Naive thymus-derived CD8-positive, alpha-beta T cell (primary cell): ENCODE measurements at regions not wholly inside any gene's neighbourhood (a gene's known extent, or its start where the extent isn't known, plus 50 kb on each side); places are given as distances from the start of the nearest gene placed in this dataset.

Experiments used
- ATAC-seq, 2 donors: fragments of 150-1000 bp; cut with Tn5 transposase in 1 of 2; sonication (Bioruptor Pico), chemical (Tn5 transposase) in 1 of 2; 1 replicate in 1 of 2; 2 replicates in 1 of 2; pipeline ENCODE4 v1.10.0; 2021; ENCODE audit warnings: mild to moderate bottlenecking in 2 of 2, moderate library complexity in 2 of 2
- POLR2A ChIA-PET: fragments of 350-600 bp; sonication (Branson Sonifier 250); formaldehyde crosslinking; loops from one replicate; lab custom pipeline; 2021; ENCODE audit warnings: antibody characterized with exemption; lab: Charles Lee
- DNase-seq, 10 donors: peaks; one replicate each; pipeline versions ENCODE4 v3.0.0 to v3.0.0-alpha.2; 2020 to 2022
- H3K27ac Mint-ChIP-seq, 10 donors: one replicate each; pipeline ENCODE4 v1.8.0; 2020 to 2022; ENCODE audit warnings: mild to moderate bottlenecking in 10 of 10, mixed read lengths in 10 of 10, moderate library complexity in 4 of 10, inconsistent platforms in 1 of 10
- H3K27me3 Mint-ChIP-seq, 5 donors: one replicate each; pipeline ENCODE4 v1.8.0; 2021 to 2022; ENCODE audit warnings: mixed read lengths in 5 of 5
- H3K36me3 Mint-ChIP-seq, 3 donors: one replicate each; pipeline ENCODE4 v1.8.0; 2020 to 2022; ENCODE audit warnings: mixed read lengths in 3 of 3, mild to moderate bottlenecking in 2 of 3, inconsistent platforms in 1 of 3
- H3K4me1 Mint-ChIP-seq, 4 donors: one replicate each; pipeline ENCODE4 v1.8.0; 2021 to 2022; ENCODE audit warnings: mixed read lengths in 4 of 4
- H3K4me3 Mint-ChIP-seq, 10 donors: one replicate each; pipeline ENCODE4 v1.8.0; 2020 to 2022; ENCODE audit warnings: mild to moderate bottlenecking in 10 of 10, mixed read lengths in 10 of 10, moderate library complexity in 6 of 10, inconsistent platforms in 1 of 10
- H3K9me3 Mint-ChIP-seq, 9 donors: one replicate each; pipeline ENCODE4 v1.8.0; 2020 to 2022; ENCODE audit warnings: mixed read lengths in 9 of 9, mild to moderate bottlenecking in 3 of 9, inconsistent platforms in 1 of 9, moderate library complexity in 1 of 9

GRCh38 chr7:42449431-42449830 lies 212.4 kb upstream of the GLI3 start:
- H3K9me3 Mint-ChIP-seq = peaks cover 0 to 23% (median 5%) of the 10 kb centered on the region in 9 donors
- POLR2A ChIA-PET = no interaction called here
- H3K4me1 Mint-ChIP-seq = no peaks in the 10 kb centered on the region
- H3K27me3 Mint-ChIP-seq = peaks cover 6 to 38% (median 9%) of the 10 kb centered on the region in 5 donors
- ATAC-seq (no peak), DNase-seq (no peak)
- H3K4me3 Mint-ChIP-seq = no peak overlapping the region
- H3K27ac Mint-ChIP-seq = no peak overlapping the region
- H3K36me3 Mint-ChIP-seq = peaks cover 0 to 3% (median 0%) of the 10 kb centered on the region in 3 donors

GRCh38 chr7:42448901-42449300 lies 211.9 kb upstream of the GLI3 start:
- H3K4me3 Mint-ChIP-seq = no peak overlapping the region
- DNase-seq (no peak), ATAC-seq (no peak)
- H3K9me3 Mint-ChIP-seq = peaks cover 1 to 28% (median 7%) of the 10 kb centered on the region in 9 donors
- no peaks in the 10 kb centered on the region for H3K4me1 Mint-ChIP-seq
- no peak overlapping the region for H3K27ac Mint-ChIP-seq
- H3K27me3 Mint-ChIP-seq = peaks cover 2 to 33% (median 9%) of the 10 kb centered on the region in 5 donors
- POLR2A ChIA-PET = no interaction called here
- H3K36me3 Mint-ChIP-seq = peaks cover 0 to 6% (median 0%) of the 10 kb centered on the region in 3 donors

- Mint-ChIP-seq H3K27me3 (peaks cover 0 to 26% (median 7%) of the 10 kb centered on the region in 5 donors), H3K4me1 (no peaks in the 10 kb centered on the region), H3K36me3 (peaks cover 0 to 6% (median 0%) of the 10 kb centered on the region in 3 donors), H3K4me3 (no peak overlapping the region), H3K9me3 (peaks cover 1 to 38% (median 17%) of the 10 kb centered on the region in 9 donors), H3K27ac (no peak overlapping the region)
- POLR2A ChIA-PET = no interaction called here
- ATAC-seq (no peak), DNase-seq (no peak)
Observed at GRCh38 chr7:42445691-42446090, 208.7 kb upstream of the GLI3 start.

GRCh38 chr7:42440951-42441350 lies 203.9 kb upstream of the GLI3 start:
- POLR2A ChIA-PET = no interaction called here
- H3K27ac Mint-ChIP-seq = no peak overlapping the region
- DNase-seq (no peak), ATAC-seq (no peak)
- no peak overlapping the region for H3K4me3 Mint-ChIP-seq
- no peaks in the 10 kb centered on the region for H3K4me1 Mint-ChIP-seq
- peaks cover 11 to 64% (median 32%) of the 10 kb centered on the region in 9 donors for H3K9me3 Mint-ChIP-seq
- peaks cover 0 to 3% (median 0%) of the 10 kb centered on the region in 5 donors for H3K27me3 Mint-ChIP-seq
- H3K36me3 Mint-ChIP-seq = peaks cover 0 to 25% (median 0%) of the 10 kb centered on the region in 3 donors

GRCh38 chr7:42432644-42433043 lies 195.6 kb upstream of the GLI3 start:
- peaks cover 0 to 31% (median 5%) of the 10 kb centered on the region in 9 donors for H3K9me3 Mint-ChIP-seq

GRCh38 chr7:42431873-42432272 lies 194.9 kb upstream of the GLI3 start:
- no peak for DNase-seq
- no peak overlapping the region for H3K4me3 Mint-ChIP-seq
- no peak for ATAC-seq
- H3K27me3 Mint-ChIP-seq = peaks cover 0 to 3% (median 0%) of the 10 kb centered on the region in 5 donors
- POLR2A ChIA-PET = no interaction called here
- peaks cover 0 to 24% (median 5%) of the 10 kb centered on the region in 9 donors for H3K9me3 Mint-ChIP-seq
- H3K27ac Mint-ChIP-seq = no peak overlapping the region
- H3K4me1 Mint-ChIP-seq = no peaks in the 10 kb centered on the region
- H3K36me3 Mint-ChIP-seq = no peaks in the 10 kb centered on the region

More at GRCh38 chr7:42432644-42433043, 195.6 kb upstream of the GLI3 start:
- no peaks in the 10 kb centered on the region for H3K4me1 Mint-ChIP-seq
- POLR2A ChIA-PET = no interaction called here
- DNase-seq = no peak
- no peak for ATAC-seq
- peaks cover 0 to under 1% (median 0%) of the 10 kb centered on the region in 3 donors for H3K36me3 Mint-ChIP-seq
- H3K27me3 Mint-ChIP-seq = peaks cover 0 to 3% (median 0%) of the 10 kb centered on the region in 5 donors
- no peak overlapping the region for H3K4me3 Mint-ChIP-seq
- H3K27ac Mint-ChIP-seq = no peak overlapping the region

GRCh38 chr7:42429339-42429738 lies 192.3 kb upstream of the GLI3 start:
- POLR2A ChIA-PET = no interaction called here
- no peak overlapping the region for H3K4me3 Mint-ChIP-seq
- DNase-seq (no peak), ATAC-seq (no peak)
- no peaks in the 10 kb centered on the region for H3K36me3 Mint-ChIP-seq
- H3K27ac Mint-ChIP-seq = no peak overlapping the region
- peaks cover 0 to 3% (median 0%) of the 10 kb centered on the region in 5 donors for H3K27me3 Mint-ChIP-seq
- no peaks in the 10 kb centered on the region for H3K4me1 Mint-ChIP-seq
- peaks cover 0 to 3% (median 0%) of the 10 kb centered on the region in 9 donors for H3K9me3 Mint-ChIP-seq

GRCh38 chr7:42426163-42426562 lies 189.2 kb upstream of the GLI3 start:
- POLR2A ChIA-PET = no interaction called here
- DNase-seq = no peak
- Mint-ChIP-seq H3K9me3 (peaks cover 0 to 3% (median 0%) of the 10 kb centered on the region in 9 donors), H3K36me3 (no peaks in the 10 kb centered on the region), H3K4me3 (no peak overlapping the region), H3K27ac (no peak overlapping the region), H3K4me1 (no peaks in the 10 kb centered on the region), H3K27me3 (peaks cover 0 to 11% (median 0%) of the 10 kb centered on the region in 5 donors)
- ATAC-seq = no peak

GRCh38 chr7:42414941-42415505 lies 178.0 kb upstream of the GLI3 start:
- Mint-ChIP-seq H3K9me3 (peaks cover 0 to 5% (median 0%) of the 10 kb centered on the region in 9 donors), H3K27me3 (peaks cover 0 to 9% (median 0%) of the 10 kb centered on the region in 5 donors), H3K36me3 (no peaks in the 10 kb centered on the region), H3K4me1 (peaks cover 0 to 1% (median 0%) of the 10 kb centered on the region in 4 donors), H3K4me3 (no peak overlapping the region), H3K27ac (no peak overlapping the region)
- POLR2A ChIA-PET = no interaction called here
- ATAC-seq (no peak), DNase-seq (no peak)

- Mint-ChIP-seq H3K4me1 (peaks cover 0 to 1% (median 0%) of the 10 kb centered on the region in 4 donors), H3K36me3 (no peaks in the 10 kb centered on the region), H3K4me3 (no peak overlapping the region), H3K27me3 (peaks cover 0 to 9% (median 0%) of the 10 kb centered on the region in 5 donors), H3K9me3 (peaks cover 0 to 5% (median 0%) of the 10 kb centered on the region in 9 donors), H3K27ac (no peak overlapping the region)
- POLR2A ChIA-PET = no interaction called here
- DNase-seq (no peak), ATAC-seq (no peak)
Observed at GRCh38 chr7:42414028-42414427, 177.0 kb upstream of the GLI3 start.

- no peak for ATAC-seq
- H3K36me3 Mint-ChIP-seq = no peaks in the 10 kb centered on the region
- POLR2A ChIA-PET = no interaction called here
- H3K9me3 Mint-ChIP-seq = peaks cover 0 to 5% (median 0%) of the 10 kb centered on the region in 9 donors
- DNase-seq = no peak
- no peak overlapping the region for H3K27ac Mint-ChIP-seq
- H3K4me3 Mint-ChIP-seq = no peak overlapping the region
- peaks cover 0 to 9% (median 0%) of the 10 kb centered on the region in 5 donors for H3K27me3 Mint-ChIP-seq
- peaks cover 0 to 1% (median 0%) of the 10 kb centered on the region in 4 donors for H3K4me1 Mint-ChIP-seq
Observed at GRCh38 chr7:42409296-42409695, 172.3 kb upstream of the GLI3 start.

- ATAC-seq (no peak), DNase-seq (no peak)
- no peak overlapping the region for H3K27ac Mint-ChIP-seq
- no peaks in the 10 kb centered on the region for H3K36me3 Mint-ChIP-seq
- H3K27me3 Mint-ChIP-seq = peaks cover 0 to 9% (median 0%) of the 10 kb centered on the region in 5 donors
- no peaks in the 10 kb centered on the region for H3K4me1 Mint-ChIP-seq
- peaks cover 0 to 2% (median 0%) of the 10 kb centered on the region in 9 donors for H3K9me3 Mint-ChIP-seq
- no peak overlapping the region for H3K4me3 Mint-ChIP-seq
- POLR2A ChIA-PET = no interaction called here
Observed at GRCh38 chr7:42407833-42408232, 170.8 kb upstream of the GLI3 start.

GRCh38 chr7:42407021-42407710 lies 170.2 kb upstream of the GLI3 start:
- no peak for DNase-seq
- POLR2A ChIA-PET = no interaction called here
- Mint-ChIP-seq H3K4me3 (no peak overlapping the region), H3K9me3 (peaks cover 0 to 2% (median 0%) of the 10 kb centered on the region in 9 donors), H3K36me3 (no peaks in the 10 kb centered on the region), H3K4me1 (no peaks in the 10 kb centered on the region), H3K27me3 (peaks cover 0 to 9% (median 0%) of the 10 kb centered on the region in 5 donors), H3K27ac (no peak overlapping the region)
- no peak for ATAC-seq
